ENCODE measurements at regions not wholly inside any gene's neighbourhood (a gene's known extent, or its start where the extent isn't known, plus 50 kb on each side); places are given as distances from the start of the nearest gene placed in this dataset.

DNA sequence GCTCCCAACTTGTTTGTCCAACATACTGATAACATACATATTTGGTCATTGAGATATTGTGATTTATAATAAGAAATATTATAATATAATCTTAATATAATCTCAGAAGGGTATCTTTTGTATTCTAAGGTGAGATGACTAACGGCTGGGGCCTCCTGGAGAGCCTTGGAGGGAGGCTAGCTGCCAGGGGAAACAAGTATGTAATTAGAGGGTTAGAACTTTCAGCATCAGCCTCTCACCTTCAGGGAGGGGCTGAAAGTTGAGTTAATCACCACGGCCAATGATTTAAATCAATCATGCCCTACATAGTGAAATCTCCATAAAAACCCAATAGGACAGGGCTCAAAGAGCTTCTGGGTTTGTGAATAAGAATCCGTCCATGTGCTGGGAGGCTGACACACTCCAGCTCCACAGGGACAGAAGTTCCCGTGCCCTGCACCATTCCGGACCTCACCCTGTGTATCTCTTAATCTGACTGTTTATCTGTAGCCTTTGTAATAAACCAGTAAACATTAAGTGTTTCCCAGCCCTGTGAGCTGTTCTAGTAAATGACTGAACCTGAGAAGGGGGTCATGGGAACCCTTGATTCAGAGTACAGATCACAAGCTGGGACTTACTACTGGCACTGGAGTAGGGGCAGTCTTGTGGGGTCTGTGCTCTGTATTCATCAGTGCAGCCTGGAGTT is 86.3 kb upstream of the STEAP1B start:
- no peak for DNase-seq

DNA sequence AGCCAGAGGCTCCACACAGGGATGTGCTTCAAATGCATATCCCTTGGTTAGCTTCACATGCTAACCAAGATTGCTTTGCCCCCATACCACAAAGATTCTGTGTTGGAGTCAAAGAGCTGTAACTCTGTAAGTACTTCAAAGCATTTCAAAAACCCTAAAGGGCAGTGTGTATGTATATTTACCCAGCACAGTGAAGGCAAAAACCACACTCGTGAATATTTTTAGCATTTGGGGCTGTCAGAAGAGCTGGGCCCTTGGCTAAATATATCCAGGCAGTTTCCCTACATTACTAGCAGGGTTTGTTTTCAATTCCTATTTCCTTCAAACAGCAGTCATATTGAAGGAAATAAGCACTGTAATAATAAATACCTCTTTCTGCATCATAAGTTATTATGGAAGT is 84.2 kb upstream of the STEAP1B start:
- no peak for DNase-seq

DNA sequence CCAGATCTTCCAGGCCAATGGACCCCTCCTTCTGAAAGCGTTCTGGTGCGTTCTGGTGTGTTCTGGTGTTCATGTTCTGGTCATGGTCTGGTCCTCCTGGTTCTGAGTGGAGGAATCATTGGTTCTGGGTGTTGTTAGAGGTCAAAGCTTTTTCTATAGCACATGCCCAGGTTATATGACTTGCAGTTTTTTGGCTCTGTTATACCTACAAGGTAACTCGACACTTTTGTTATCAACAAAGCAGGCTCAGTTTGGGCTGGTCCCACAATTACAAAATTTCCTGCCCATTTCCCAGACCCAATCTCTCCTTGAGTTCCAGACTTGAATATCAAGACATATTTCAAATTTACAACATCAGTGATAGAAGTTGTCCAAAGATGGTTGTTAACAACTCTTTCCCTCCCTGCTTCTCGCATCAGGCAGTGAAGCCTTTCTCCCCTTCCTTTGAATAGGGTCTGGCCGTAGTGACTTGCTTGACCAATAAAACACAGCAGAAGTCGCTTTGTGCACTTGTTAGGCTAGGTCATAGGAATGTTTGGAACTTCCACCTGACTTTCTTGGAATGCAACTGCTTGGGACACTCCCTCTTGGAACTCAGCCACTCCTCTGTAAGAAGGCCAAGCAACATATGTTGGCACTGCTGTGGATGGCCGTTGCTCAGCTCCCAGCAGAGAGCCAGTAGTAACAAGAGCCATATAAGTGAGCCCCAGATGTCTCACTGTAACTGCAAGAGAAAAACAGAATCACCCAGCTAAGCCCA is 83.1 kb upstream of the STEAP1B start:
- peak; percentile 30 for DNase-seq

DNA sequence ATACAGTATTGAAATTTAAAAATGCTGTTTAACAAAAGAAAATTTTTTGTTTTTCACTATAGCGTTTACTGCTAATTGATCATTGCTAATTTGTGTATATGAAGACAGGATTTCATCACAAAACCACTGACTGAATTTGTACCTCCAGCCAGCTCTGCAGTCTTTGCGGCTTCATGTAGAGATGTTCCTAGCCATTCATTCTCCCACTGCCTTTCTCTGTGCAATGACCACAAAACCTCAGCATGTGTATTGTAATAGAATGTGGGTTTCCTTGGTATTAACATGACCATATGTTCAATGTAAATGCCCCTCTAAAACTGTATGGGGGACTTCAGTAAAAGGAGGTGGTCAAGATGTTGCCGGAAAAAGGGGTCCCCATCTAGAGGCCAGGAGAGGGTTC is 81.1 kb upstream of the STEAP1B start:
- DNase-seq = no peak

DNA sequence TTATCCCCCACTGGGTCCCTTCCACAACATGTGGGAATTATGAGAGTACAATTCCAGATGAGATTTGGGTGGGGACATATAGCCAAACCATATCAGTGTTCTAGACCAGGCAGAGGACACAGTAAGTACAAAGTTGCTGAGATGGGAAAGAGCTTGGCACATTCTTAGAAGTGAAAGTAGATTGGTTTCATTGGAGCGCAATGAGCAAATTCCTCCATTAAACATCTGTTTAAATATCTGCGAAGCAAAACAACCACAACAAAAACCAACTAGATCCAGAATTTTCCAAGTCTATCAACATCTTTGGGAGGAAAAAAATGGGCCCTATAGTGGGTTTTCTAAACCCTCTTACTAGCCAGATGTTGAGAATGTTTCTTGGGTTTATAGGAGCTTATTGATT is 80.0 kb upstream of the STEAP1B start:
- DNase-seq = no peak

DNA sequence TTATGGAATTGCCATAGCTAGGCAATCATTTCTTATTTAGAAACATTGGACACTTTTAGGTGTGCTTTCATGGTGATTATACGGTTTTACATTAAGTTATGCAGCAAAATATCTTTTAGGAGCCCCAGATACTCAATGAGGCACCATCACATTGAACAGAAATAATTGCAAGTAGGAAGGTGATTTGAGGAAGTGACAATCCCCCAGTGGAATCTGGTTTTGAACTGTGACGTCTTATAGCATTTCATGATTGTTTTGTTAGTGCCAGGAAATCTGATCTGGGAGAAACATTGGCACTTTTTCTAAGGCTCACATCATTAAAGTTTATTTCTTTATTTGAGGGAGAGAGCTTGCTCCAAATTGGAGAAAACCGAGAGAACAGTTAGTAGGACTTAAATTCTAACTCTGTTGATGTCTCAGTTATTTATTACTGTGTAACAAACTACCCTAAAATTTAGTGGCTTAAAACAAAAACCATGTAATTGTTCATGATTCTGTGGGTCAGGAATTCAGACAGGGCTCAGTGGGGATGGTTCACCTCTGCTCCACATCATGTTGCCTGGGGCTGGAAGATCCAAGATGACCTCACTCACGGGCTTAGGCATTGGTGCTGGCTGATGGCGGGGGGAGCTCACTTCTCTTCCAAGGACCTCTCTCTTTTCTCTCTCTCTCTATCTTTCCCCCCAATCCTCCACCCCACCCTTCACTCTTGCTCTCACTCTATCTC is 78.2 kb upstream of the STEAP1B start:
- DNase-seq = peak; percentile 73

DNA sequence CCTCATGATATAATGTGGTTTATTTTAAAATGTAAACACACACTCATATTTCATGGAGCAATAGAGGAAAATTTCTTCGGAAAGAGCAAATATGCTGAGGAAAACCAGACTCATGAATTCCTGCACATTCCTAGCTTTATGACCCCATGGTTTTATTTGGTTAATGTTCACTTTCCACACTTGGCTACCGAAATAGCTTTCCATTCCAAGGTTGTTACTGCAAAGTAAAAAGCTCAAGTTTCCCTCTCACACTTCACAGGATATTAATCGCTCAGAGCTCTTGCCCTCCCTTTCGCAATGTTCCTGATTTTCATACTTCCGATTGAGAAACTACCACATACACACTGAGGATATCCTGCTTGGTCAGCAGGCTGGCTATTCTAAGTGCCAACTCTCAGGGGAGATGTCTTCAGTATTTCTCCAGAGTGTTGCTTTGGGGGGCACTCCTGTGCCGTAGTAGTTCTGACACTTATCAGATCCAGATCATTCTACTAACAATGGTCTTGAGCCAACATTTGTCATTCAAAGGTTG is 77.5 kb upstream of the STEAP1B start:
- DNase-seq = peak; percentile 34

DNA sequence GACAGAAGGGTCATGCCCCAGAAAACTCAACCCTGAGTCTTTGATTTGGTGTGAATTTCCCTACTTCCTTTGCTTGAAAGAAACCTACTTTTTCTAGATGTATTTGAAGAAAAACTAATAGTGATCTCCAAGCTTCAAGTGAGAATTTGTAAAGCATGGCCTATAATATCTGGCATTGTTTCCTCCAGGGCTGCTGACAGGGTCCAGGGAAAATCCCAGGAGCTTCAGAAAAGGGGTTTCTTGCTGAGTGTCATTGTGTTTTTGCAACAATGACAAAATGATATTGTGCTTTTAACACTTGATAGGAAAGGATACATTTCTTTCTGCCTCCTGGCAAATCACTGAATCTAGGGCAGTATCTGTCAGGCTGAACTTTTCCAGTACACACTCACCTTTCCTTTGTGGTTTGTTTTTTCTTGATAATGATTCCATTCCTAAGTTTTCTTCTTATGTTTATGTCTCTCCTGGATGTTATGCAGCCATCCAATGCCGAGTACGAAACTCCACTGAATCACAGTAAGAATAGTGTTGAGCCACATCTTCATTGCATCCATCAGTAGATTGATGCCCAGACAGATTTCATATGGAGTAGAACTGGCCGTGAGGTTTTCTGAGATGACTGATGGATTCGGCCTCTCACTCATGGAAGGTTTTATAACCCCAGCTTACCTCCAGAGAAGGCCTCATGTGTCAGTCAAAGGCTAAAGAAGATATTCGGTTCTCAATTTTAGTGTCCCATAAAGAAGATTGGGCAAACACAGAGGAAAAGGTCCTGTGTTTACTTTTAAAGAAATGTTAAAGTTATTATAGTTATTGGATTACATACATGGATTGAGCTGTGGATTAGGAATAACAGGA is 76.9 kb upstream of the STEAP1B start:
- DNase-seq = no peak

DNA sequence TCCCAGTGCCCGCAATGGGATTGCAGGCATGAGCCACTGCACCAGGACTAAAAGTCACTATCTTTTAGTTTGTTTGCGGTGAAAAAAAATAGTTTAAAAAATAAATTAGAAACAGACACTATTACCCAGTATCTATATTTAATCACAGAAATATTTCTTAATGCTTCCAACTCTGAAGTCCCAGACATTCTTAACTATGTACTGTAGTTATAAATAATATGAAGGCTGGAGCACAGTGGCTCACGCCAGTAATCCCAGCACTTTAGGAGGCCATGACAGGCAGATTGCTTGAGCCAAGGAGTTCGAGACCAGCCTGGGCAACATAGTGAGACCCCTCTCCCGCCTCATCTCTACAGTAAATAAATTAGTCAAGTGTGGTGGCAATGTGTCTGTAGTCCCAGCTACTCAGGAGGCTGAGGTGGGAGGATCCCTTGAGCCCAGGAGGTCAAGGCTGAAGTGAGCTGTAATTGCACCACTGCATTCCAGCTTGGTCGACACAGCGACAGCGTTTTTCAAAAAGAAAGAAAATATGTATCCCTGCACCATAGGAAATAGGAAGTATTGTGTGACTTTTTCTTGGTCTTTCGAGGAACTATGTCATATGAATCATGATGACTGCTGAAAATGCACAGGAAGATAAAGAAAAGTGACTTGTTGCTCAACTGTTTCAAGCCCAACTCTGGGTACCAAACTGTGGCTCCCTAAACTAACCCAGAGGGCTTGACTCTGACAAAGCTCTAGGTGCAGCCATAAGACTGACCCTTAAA is 74.9 kb upstream of the STEAP1B start:
- DNase-seq = no peak

DNA sequence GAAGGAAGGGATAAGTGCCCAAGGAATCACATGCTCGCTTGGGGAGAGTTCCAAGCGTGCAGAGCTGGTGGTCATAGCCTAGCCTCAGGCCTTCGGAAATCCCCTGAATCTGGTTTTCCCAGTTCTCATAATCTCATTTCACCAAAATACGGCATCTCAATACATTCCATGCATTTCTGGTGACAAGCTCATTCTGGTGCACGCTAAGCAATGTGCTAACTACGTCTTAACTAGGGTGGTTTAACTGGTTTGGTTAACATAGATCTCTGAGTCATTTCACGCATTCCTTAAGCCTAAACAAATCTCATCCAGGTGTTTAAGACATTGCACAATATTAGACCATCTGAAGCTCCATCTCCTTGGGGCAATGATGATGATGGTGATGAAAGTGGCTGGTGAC is 72.9 kb upstream of the STEAP1B start:
- peak; percentile 75 for DNase-seq

DNA sequence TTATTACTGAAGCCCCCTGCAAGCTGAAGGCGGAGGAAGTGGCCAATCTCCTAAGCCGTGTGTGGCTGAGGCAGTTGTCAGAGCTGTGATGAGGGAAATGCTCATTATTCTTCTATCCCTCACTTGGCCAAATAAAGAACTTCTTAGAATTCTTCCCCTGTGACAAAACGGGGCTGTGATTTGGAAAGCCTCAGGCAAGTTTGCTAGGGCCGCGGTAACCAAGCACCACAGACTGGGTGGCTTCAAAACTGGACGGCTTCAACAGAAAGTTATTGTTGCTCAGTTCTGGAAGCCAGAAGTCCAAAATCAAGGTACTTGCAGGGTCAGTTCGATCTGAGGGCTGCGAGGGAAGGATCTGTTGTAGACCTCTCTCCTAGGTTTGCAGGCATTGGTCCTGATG is 72.3 kb upstream of the STEAP1B start:
- peak; percentile 21 for DNase-seq

DNA sequence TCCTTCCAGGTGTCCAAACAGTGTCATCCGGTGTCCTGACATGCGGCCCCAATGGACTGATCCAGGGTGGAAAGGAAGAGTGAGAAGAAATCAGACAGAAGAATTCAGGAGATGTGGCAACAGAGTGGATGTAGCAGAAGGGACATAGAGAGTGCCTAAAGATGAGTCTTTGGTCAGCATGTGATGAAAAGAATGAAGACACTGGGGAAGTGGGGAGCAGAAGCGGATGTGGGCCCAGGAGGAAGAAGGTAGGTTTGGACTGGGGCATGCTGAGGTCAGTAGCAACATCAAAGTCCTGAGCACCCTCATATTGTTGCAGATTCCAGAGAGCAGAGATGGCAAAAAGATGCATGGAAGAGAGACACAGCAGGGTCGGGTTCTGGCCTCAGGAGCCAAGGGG is 71.8 kb upstream of the STEAP1B start:
- no peak for DNase-seq

DNA sequence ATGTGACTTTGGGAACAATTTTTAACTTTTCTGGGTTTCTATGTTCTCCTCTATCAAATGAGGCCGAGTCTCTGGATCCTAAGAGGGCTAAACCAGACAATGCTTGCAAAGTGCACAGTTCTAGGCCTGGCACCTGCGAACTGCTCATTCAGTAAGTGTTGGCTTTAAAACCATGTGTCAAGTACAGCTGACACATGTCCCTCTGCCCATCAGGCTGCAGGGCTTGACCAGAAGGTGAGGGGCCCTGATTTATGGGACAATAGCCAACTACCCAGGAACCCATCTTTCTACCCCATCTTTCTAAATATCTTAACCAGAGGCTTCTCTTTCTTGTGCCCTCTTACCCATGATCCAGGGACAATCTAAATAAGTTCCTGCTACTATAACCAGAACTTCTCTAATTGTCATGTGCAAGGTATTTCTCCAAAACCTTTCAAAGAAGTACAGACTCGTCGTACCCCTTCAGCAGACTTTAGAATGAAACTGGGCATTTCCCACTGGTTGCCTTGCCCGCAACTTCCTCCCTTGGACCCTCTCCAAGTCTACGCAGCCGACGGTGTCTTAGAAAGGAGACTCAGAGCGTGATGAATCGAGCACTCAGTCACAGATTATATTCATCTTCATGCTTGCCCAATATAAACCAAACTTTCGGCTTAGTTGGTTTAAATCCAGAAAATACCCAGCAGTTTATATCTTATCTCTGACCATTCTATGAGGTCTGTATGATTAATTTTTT is 69.8 kb upstream of the STEAP1B start:
- no peak for DNase-seq

DNA sequence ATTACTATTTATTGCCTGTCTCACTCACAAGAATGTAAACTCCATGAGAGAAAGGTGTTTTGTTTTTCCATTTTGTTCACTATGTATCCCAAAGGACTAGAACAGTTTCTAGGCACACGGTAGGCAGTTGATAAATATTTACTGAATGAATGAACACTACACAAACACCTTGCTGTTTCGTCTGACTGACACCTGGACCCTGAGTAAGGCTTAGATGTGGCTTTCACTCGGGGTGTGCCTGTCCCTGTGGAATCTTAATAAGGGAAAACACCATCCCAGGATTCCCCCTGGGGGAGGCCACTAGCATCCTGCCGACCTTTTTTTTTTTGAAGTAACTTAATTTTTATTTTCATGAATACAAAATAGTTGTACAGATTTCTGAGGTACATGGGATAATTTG is 66.6 kb upstream of the STEAP1B start:
- no peak for DNase-seq

DNA sequence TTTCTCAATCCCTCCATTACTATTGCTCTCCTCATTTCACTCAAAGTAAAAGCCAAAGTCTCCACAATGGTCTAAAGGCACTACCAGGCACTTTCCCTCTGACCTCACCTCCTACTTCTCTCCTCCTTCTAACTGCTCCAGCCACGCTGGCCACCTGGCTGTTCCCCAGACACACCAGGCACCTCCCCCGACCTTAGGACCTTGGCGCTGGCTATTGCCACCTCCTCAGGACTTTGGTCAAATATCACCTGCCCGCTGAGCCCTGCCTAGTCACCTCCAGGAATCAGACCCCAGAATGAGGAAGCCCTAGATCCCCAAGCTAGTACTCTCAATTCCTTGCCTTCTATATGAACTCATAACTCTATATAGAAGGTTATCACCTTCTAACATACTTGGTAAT is 66.2 kb upstream of the STEAP1B start:
- no peak for DNase-seq

DNA sequence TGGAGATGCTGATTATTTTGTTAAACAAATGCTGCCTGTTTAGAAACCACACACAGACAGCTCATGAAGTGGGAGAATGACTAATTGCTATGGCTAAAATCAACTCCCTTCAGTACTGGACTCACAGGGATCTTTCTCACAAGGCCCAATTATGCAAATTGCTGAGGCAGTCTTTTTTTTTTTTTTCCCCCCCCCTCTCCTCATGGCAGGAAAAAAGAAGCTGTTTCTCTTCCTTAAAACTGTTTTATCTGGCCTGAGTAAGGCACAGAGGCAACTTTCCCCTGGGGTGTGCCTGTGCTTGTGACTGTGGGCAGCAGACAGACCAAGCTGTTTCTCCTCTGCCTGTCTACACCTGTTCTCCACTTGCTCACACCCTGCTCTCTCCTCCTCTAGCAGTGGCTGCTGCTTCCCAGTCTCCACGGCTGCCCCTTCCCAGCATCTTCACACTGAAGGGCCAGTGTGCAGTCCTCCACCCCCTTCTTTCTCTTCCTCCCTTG is 65.4 kb upstream of the STEAP1B start:
- DNase-seq = no peak

DNA sequence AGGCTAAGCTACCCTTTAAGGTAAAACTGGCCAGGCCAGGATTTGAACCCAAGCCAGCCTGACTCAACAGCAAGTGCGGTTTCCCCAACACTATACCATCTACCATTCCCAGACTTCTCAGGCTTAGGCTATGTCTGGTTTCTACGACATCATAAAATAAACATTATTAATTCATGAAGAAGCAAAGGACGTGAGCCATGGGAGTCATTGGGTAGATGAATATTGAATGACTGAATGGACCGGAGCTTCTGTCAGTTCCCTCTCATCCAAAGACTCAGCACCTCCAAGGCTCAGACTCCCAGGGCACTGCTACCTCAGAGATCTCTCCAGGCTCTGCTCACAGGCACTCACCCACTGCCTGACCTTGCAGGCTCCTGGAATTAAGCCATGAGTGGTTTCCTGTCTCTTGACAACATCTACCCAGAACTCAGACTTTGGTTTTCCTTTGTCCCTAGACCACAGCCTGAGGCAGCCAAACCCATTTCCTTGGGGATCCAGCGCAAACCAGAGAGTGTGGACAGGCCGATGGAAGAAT is 64.6 kb upstream of the STEAP1B start:
- DNase-seq = peak; percentile 21

DNA sequence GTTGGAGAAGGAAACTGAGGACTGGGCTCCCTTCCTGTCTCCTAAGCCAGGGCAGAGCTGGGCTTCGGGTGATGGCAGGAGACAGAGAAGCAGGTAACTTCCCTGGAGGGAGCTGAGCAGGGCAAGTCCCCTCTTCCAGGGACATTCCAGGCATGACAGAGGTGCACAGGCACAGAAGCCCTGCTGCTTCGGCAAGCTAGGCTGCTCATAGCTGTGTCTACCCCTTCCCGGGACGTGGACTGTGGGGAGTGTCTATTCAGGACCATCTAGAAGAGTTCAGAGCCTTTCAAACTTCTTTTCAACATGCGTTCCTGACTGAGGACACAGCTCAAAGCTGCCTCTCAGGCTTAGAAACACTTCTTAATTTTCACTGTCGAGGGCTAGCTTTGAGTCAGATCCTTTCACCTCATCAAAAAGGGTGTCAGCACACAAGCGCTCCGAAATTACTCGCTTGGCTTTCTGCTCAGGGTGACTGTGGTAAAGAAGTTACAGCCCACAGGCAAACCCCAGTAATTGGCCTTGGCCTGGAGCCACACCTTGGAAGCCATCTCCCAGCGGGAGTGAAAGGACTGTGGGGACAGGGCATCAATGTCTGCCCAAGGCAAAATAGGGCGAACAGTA is 63.7 kb upstream of the STEAP1B start:
- peak; percentile 6 for DNase-seq

DNA sequence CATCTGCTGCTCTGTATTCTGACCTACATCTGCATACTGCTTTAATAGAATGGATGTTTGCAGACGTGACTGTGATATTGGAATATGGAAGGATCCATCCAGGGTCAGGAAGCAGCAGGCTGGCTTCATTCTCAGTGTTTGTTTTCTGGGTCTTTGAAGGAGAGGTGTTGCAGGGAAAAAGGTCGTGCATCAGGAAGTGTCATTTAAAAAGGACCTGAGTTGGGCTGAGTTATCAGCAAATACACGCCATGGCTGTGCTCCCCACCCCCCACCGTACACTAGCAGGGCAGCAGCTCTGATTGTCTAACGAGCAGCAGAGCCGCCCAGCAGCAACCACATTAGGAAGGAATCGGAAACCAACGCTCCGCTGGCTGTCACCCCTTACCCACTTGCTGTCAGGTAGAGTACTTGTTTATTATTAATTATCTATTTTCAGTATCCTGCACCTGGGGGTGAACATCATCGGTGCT is 63.1 kb upstream of the STEAP1B start:
- no peak for DNase-seq

Data from T1000 (cell line).